HCT116 (cell line): ENCODE measurements at regions not wholly inside any gene's neighbourhood (a gene's known extent, or its start where the extent isn't known, plus 50 kb on each side); places are given as distances from the start of the nearest gene placed in this dataset.

Experiments
- ATAC-seq: fragments of 200-7000 bp; cut with Tn5 transposase; 2 replicates; pipeline ENCODE4 v1.9.1; 2020; ENCODE audit warnings: mild to moderate bottlenecking, moderate library complexity
- BruUV-seq: library from RNA; stranded (reverse); fragments of 400-500 nt; replicated peaks from 2 replicates; lab custom pipeline; 2021; lab: Mats Ljungman, UMichigan
- CTCF ChIA-PET: fragments of 300-600 bp; sonication (Branson Sonifier 250); formaldehyde crosslinking; loops from one replicate; lab custom pipeline; 2021; ENCODE audit warnings: antibody characterized with exemption; lab: Charles Lee
- POLR2A ChIA-PET: fragments of 300-600, 350-600 bp; sonication (Branson Sonifier 250); formaldehyde crosslinking; loops from one replicate; lab custom pipeline; 2021; ENCODE audit warnings: antibody characterized with exemption; lab: Charles Lee
- RAD21 ChIA-PET, 2 experiments: fragments of 300-600 bp; sonication (Branson Sonifier 250); formaldehyde crosslinking; loops; one replicate each; lab custom pipeline; 2023; ENCODE audit warnings: low total read pairs in 2 of 2; ENCODE audit not compliant: uncharacterized antibody in 2 of 2, unreplicated experiment in 2 of 2, low non-redundant PET in 1 of 2; lab: Charles Lee
- DNase-seq: peaks from one replicate; pipeline ENCODE4 v3.0.0-alpha.2; 2010; ENCODE audit warnings: low read depth, low spot score
- H2AFZ ChIP-seq: fragments of 200-600 bp; shearing (Covaris generic), sonication (generic); 2 replicates; pipeline ENCODE4 v1.6.1; 2017; ENCODE audit warnings: low read depth, mixed run types, mixed read lengths, antibody characterized with exemption, low read length; ENCODE audit not compliant: poor library complexity, severe bottlenecking
- H3K27ac ChIP-seq: 2 replicates; pipeline ENCODE4 v1.5.1; 2012; ENCODE audit warnings: low read depth, low read length
- H3K27me3 ChIP-seq: fragments of 200-600 bp; sonication (generic); 2 replicates; pipeline ENCODE4 v1.6.1; 2016; ENCODE audit warnings: mixed run types, low read length, mixed read lengths; ENCODE audit not compliant: insufficient read depth
- H3K36me3 ChIP-seq, 2 experiments: fragments of 200-500 bp in 1 of 2; fragments of 200-600 bp in 1 of 2; sonication (Bioruptor generic) in 1 of 2; sonication (generic) in 1 of 2; 2 replicates each; pipeline versions ENCODE4 v1.5.1 to v1.6.1; 2014 to 2016; ENCODE audit warnings: low read length in 2 of 2, inconsistent platforms in 1 of 2, mixed read lengths in 1 of 2, mixed run types in 1 of 2; ENCODE audit not compliant: insufficient read depth in 2 of 2, control insufficient read depth in 1 of 2
- H3K4me1 ChIP-seq, 2 experiments: fragments of 200-600 bp in 1 of 2; sonication (generic) in 1 of 2; 2 replicates each; pipeline versions ENCODE4 v1.5.1 to v1.6.1; 2012 to 2017; ENCODE audit warnings: low read length in 2 of 2, inconsistent platforms in 1 of 2, mild to moderate bottlenecking in 1 of 2, mixed read lengths in 1 of 2, mixed run types in 1 of 2, moderate library complexity in 1 of 2; ENCODE audit not compliant: insufficient read depth in 2 of 2, control insufficient read depth in 1 of 2
- H3K4me2 ChIP-seq: fragments of 200-600 bp; sonication (generic); 2 replicates; pipeline ENCODE4 v1.6.1; 2017; ENCODE audit warnings: mixed run types, low read length, mixed read lengths
- H3K4me3 ChIP-seq, 2 experiments: fragments of 200-600 bp in 1 of 2; sonication (generic) in 1 of 2; replicated peaks in 1 of 2; 2 replicates each; pipeline ENCODE4 v1.5.1; 2011 to 2016; ENCODE audit warnings: low read length in 2 of 2, control low read depth in 1 of 2, low read depth in 1 of 2, mild to moderate bottlenecking in 1 of 2, mixed read lengths in 1 of 2, mixed run types in 1 of 2
- H3K79me2 ChIP-seq: fragments of 200-600 bp; sonication (generic); 2 replicates; pipeline ENCODE4 v1.6.1; 2017; ENCODE audit warnings: mild to moderate bottlenecking, mixed run types, low read length, moderate library complexity, mixed read lengths; ENCODE audit not compliant: insufficient read depth
- H3K9ac ChIP-seq: fragments of 200-600 bp; sonication (generic); 2 replicates; pipeline ENCODE4 v1.6.1; 2016; ENCODE audit warnings: low read length, mixed read lengths
- H3K9me2 ChIP-seq: fragments of 200-600 bp; sonication (generic), shearing (Covaris generic); 2 replicates; pipeline ENCODE4 v1.6.1; 2017; ENCODE audit warnings: mixed run types, mild to moderate bottlenecking, moderate library complexity; ENCODE audit not compliant: insufficient read depth
- H3K9me3 ChIP-seq, 2 experiments: fragments of 200-500 bp in 1 of 2; fragments of 200-600 bp in 1 of 2; sonication (Bioruptor generic) in 1 of 2; sonication (generic) in 1 of 2; 2 replicates each; pipeline ENCODE4 v1.6.1; 2014 to 2017; ENCODE audit warnings: low read length in 2 of 2, mixed read lengths in 2 of 2, inconsistent platforms in 1 of 2, low read depth in 1 of 2, mild to moderate bottlenecking in 1 of 2, mixed run types in 1 of 2, moderate library complexity in 1 of 2; ENCODE audit not compliant: control insufficient read depth in 1 of 2, insufficient read depth in 1 of 2
- H4K20me1 ChIP-seq: fragments of 200-600 bp; sonication (generic), shearing (Covaris generic); 2 replicates; pipeline ENCODE4 v1.6.1; 2017; ENCODE audit warnings: mixed run types, mild to moderate bottlenecking, moderate library complexity; ENCODE audit not compliant: insufficient read depth
- ATF3 ChIP-seq: IDR thresholded peaks from 2 replicates; pipeline ENCODE4 v1.6.1; 2012
- CBX3 ChIP-seq: IDR thresholded peaks from 2 replicates; pipeline ENCODE4 v1.6.1; 2012; ENCODE audit warnings: low read depth
- CTCF ChIP-seq, 3 experiments: fragments of 200-600 bp in 1 of 3; sonication (generic) in 1 of 3; IDR thresholded peaks in 2 of 3; conservative IDR thresholded peaks in 1 of 3; 2 replicates each; pipeline ENCODE4 v1.5.1; 2012 to 2017; ENCODE audit warnings: low read depth in 2 of 3, low read length in 2 of 3, antibody characterized with exemption in 1 of 3, borderline replicate concordance in 1 of 3, control low read depth in 1 of 3, mild to moderate bottlenecking in 1 of 3, mixed read lengths in 1 of 3, mixed run types in 1 of 3, moderate library complexity in 1 of 3; ENCODE audit not compliant: insufficient read depth in 1 of 3
- EGR1 ChIP-seq: IDR thresholded peaks from 2 replicates; pipeline ENCODE4 v1.6.1; 2012; ENCODE audit warnings: low read depth
- EZH2 ChIP-seq: fragments of 200-600 bp; sonication (generic); IDR thresholded peaks from 2 replicates; pipeline ENCODE4 v1.6.1; 2017; ENCODE audit warnings: antibody characterized with exemption, mixed run types
- EZH2phosphoT487 ChIP-seq: fragments of 200-600 bp; IDR thresholded peaks from 2 replicates; pipeline ENCODE4 v1.6.1; 2018; ENCODE audit warnings: antibody characterized with exemption, borderline replicate concordance
- FOSL1 ChIP-seq: IDR thresholded peaks from 2 replicates; pipeline ENCODE4 v1.6.1; 2012; ENCODE audit warnings: low read depth
- JUND ChIP-seq: IDR thresholded peaks from 2 replicates; pipeline ENCODE4 v1.6.1; 2012
- MAX ChIP-seq: IDR thresholded peaks from 2 replicates; pipeline ENCODE4 v1.6.1; 2012
- POLR2AphosphoS5 ChIP-seq: IDR thresholded peaks from 2 replicates; pipeline ENCODE4 v1.6.1; 2011; ENCODE audit warnings: mild to moderate bottlenecking, low read depth, low read length, moderate library complexity
- RAD21 ChIP-seq: IDR thresholded peaks from 2 replicates; pipeline ENCODE4 v1.6.1; 2012; ENCODE audit warnings: low read depth, mild to moderate bottlenecking
- SIN3A ChIP-seq: IDR thresholded peaks from 2 replicates; pipeline ENCODE4 v1.6.1; 2012; ENCODE audit warnings: low read depth
- SP1 ChIP-seq: IDR thresholded peaks from 2 replicates; pipeline ENCODE4 v1.6.1; 2012; ENCODE audit warnings: low read depth
- SRF ChIP-seq: IDR thresholded peaks from 2 replicates; pipeline ENCODE4 v1.6.1; 2012; ENCODE audit warnings: low read depth
- TCF7L2 ChIP-seq: IDR thresholded peaks from 2 replicates; pipeline ENCODE4 v1.7.0; 2011; ENCODE audit warnings: borderline replicate concordance, inconsistent platforms; ENCODE audit not compliant: insufficient read depth, insufficient read length; ENCODE audit errors: extremely low read depth
- YY1 ChIP-seq: IDR thresholded peaks from 2 replicates; pipeline ENCODE4 v1.6.1; 2011; ENCODE audit warnings: low read length, low read depth, moderate library complexity, mild to moderate bottlenecking; ENCODE audit not compliant: insufficient replicate concordance; ENCODE audit errors: extremely low read depth
- ZBTB33 ChIP-seq: IDR thresholded peaks from 2 replicates; pipeline ENCODE4 v1.6.1; 2011; ENCODE audit warnings: mild to moderate bottlenecking, low read length, moderate library complexity; ENCODE audit not compliant: insufficient replicate concordance; ENCODE audit errors: extremely low read depth
- ZFX ChIP-seq: fragments of 450-650 bp; IDR thresholded peaks from 2 replicates; pipeline ENCODE4 v1.6.1; 2017
- ZNF274 ChIP-seq: fragments of 200-500 bp; sonication (Bioruptor generic); IDR thresholded peaks from 2 replicates; pipeline ENCODE4 v1.6.1; 2014; ENCODE audit warnings: mild to moderate bottlenecking, low read depth, low read length, inconsistent platforms
- intact Hi-C: fragments of 100-400 bp; cut with micrococcal nuclease; formaldehyde crosslinking; loops from 2 replicates; pipeline ENCODE4 v1.10.0; 2022
- TF ChIP-seq, protein P1 (sequence below): IDR thresholded peaks from 2 replicates; pipeline ENCODE4 v1.6.1; 2012; ENCODE audit warnings: low read depth

GRCh38 chr4:26101011-26101410 lies 187.0 kb downstream of the SMIM20 start:
- no peaks in the 10 kb centered on the region for H3K36me3 ChIP-seq
- no peak overlapping the region for H3K4me2 ChIP-seq
- CTCF ChIA-PET = no interaction called here
- H3K79me2 ChIP-seq = no peaks in the 10 kb centered on the region
- no peak overlapping the region for H3K9ac ChIP-seq
- H2AFZ ChIP-seq = no peak overlapping the region
- no peak overlapping the region for H3K27ac ChIP-seq
- H4K20me1 ChIP-seq = no peaks in the 10 kb centered on the region
- peaks cover 0 to 7% of the 10 kb centered on the region in 2 experiments; a peak in 1 of 4 replicates for H3K4me1 ChIP-seq
- DNase-seq (no peak), ATAC-seq (no peak)
- no TSS peak for BruUV-seq
- RAD21 ChIA-PET = no interaction called here
- H3K9me3 ChIP-seq = no peaks in the 10 kb centered on the region
- no peaks in the 10 kb centered on the region for H3K27me3 ChIP-seq
- TF ChIP-seq EZH2phosphoT487 (no peak), ATF3 (no peak), CTCF (IDR thresholded peaks at IDR 0.05 in 2 of 3, conservative IDR thresholded peaks at IDR 0.05 in 1 of 3; ENCODE audit: borderline replicate concordance in 1 of 3, insufficient read depth in 1 of 3, low read depth in 2 of 3, low read length in 2 of 3) (no peak), MAX (no peak), ZBTB33 (no peak), CBX3 (no peak), RAD21 (no peak), POLR2AphosphoS5 (no peak), YY1 (no peak), SRF (no peak), TCF7L2 (no peak), ZNF274 (no peak), SIN3A (no peak), EGR1 (no peak), SP1 (no peak), ZFX (no peak), JUND (no peak), EZH2 (no peak), FOSL1 (no peak)
- TF ChIP-seq, protein P1, sequence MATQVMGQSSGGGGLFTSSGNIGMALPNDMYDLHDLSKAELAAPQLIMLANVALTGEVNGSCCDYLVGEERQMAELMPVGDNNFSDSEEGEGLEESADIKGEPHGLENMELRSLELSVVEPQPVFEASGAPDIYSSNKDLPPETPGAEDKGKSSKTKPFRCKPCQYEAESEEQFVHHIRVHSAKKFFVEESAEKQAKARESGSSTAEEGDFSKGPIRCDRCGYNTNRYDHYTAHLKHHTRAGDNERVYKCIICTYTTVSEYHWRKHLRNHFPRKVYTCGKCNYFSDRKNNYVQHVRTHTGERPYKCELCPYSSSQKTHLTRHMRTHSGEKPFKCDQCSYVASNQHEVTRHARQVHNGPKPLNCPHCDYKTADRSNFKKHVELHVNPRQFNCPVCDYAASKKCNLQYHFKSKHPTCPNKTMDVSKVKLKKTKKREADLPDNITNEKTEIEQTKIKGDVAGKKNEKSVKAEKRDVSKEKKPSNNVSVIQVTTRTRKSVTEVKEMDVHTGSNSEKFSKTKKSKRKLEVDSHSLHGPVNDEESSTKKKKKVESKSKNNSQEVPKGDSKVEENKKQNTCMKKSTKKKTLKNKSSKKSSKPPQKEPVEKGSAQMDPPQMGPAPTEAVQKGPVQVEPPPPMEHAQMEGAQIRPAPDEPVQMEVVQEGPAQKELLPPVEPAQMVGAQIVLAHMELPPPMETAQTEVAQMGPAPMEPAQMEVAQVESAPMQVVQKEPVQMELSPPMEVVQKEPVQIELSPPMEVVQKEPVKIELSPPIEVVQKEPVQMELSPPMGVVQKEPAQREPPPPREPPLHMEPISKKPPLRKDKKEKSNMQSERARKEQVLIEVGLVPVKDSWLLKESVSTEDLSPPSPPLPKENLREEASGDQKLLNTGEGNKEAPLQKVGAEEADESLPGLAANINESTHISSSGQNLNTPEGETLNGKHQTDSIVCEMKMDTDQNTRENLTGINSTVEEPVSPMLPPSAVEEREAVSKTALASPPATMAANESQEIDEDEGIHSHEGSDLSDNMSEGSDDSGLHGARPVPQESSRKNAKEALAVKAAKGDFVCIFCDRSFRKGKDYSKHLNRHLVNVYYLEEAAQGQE = no peak
- H3K4me3 ChIP-seq = no peak overlapping the region
- POLR2A ChIA-PET = no interaction called here
- no peaks in the 10 kb centered on the region for H3K9me2 ChIP-seq
- intact Hi-C loops = no loop called here
